Neural progenitor cell (in vitro differentiated cells): ENCODE measurements at regions not wholly inside any gene's neighbourhood (a gene's known extent, or its start where the extent isn't known, plus 50 kb on each side); places are given as distances from the start of the nearest gene placed in this dataset.

Experiments
- DNase-seq: peaks from one replicate; pipeline ENCODE4 v3.0.0-alpha.2; 2016; ENCODE audit warnings: low spot score
- H2AFZ ChIP-seq: fragments of 200-600 bp; sonication (generic); replicated peaks from 2 replicates; pipeline ENCODE4 v1.6.1; 2016; ENCODE audit warnings: antibody characterized with exemption
- H3F3A ChIP-seq: fragments of 200-600 bp; sonication (generic); 2 replicates; pipeline ENCODE4 v1.6.1; 2016; ENCODE audit warnings: antibody characterized with exemption, low read depth
- H3K27ac ChIP-seq: fragments of 200-600 bp; sonication (generic); 2 replicates; pipeline ENCODE4 v1.5.1; 2016; ENCODE audit warnings: mild to moderate bottlenecking
- H3K27me3 ChIP-seq: fragments of 200-600 bp; sonication (generic); 2 replicates; pipeline ENCODE4 v1.6.1; 2016; ENCODE audit warnings: mild to moderate bottlenecking, moderate library complexity
- H3K36me3 ChIP-seq: fragments of 200-600 bp; sonication (generic); 2 replicates; pipeline ENCODE4 v1.5.1; 2016
- H3K4me1 ChIP-seq: fragments of 200-600 bp; sonication (generic); 2 replicates; pipeline ENCODE4 v1.6.1; 2016; ENCODE audit warnings: mixed run types
- H3K4me2 ChIP-seq: fragments of 200-600 bp; sonication (generic); 2 replicates; pipeline ENCODE4 v1.6.1; 2016
- H3K4me3 ChIP-seq: fragments of 200-600 bp; sonication (generic); 2 replicates; pipeline ENCODE4 v1.5.1; 2016
- H3K79me2 ChIP-seq: fragments of 200-600 bp; sonication (generic); 2 replicates; pipeline ENCODE4 v1.6.1; 2016; ENCODE audit warnings: low read depth
- H3K9ac ChIP-seq: fragments of 200-600 bp; sonication (generic); 2 replicates; pipeline ENCODE4 v1.6.1; 2016
- H3K9me3 ChIP-seq: fragments of 200-600 bp; sonication (generic); 2 replicates; pipeline ENCODE4 v1.5.1; 2016; ENCODE audit warnings: low read depth
- H4K20me1 ChIP-seq: fragments of 200-600 bp; sonication (generic); 2 replicates; pipeline ENCODE4 v1.6.1; 2016; ENCODE audit warnings: low read depth
- H3K27ac Mint-ChIP-seq: 3 replicates; pipeline ENCODE4 v1.8.0; 2021; ENCODE audit warnings: mixed read lengths
- H3K27me3 Mint-ChIP-seq: 2 replicates; pipeline ENCODE4 v1.8.0; 2022; ENCODE audit warnings: low read depth, mild to moderate bottlenecking, inconsistent platforms, moderate library complexity, mixed read lengths; ENCODE audit not compliant: insufficient read depth
- H3K36me3 Mint-ChIP-seq: 3 replicates; pipeline ENCODE4 v1.8.0; 2021; ENCODE audit warnings: mixed read lengths
- H3K4me1 Mint-ChIP-seq: 3 replicates; pipeline ENCODE4 v1.8.0; 2021; ENCODE audit warnings: mixed read lengths
- H3K4me3 Mint-ChIP-seq: 3 replicates; pipeline ENCODE4 v1.8.0; 2021; ENCODE audit warnings: mild to moderate bottlenecking, moderate library complexity, mixed read lengths
- H3K9me3 Mint-ChIP-seq: 3 replicates; pipeline ENCODE4 v1.8.0; 2020; ENCODE audit warnings: mixed read lengths
- EZH2 ChIP-seq: fragments of 200-600 bp; sonication (generic); IDR thresholded peaks from 2 replicates; pipeline ENCODE4 v1.6.1; 2017; ENCODE audit warnings: antibody characterized with exemption, mild to moderate bottlenecking, moderate library complexity
- EZH2phosphoT487 ChIP-seq: fragments of 200-600 bp; sonication (generic); IDR thresholded peaks from 2 replicates; pipeline ENCODE4 v1.6.1; 2017; ENCODE audit warnings: antibody characterized with exemption
- TF ChIP-seq, protein P1 (sequence below): fragments of 200-600 bp; sonication (generic); IDR thresholded peaks from 2 replicates; pipeline ENCODE4 v1.5.1; 2017; ENCODE audit warnings: antibody characterized with exemption, mild to moderate bottlenecking

DNA sequence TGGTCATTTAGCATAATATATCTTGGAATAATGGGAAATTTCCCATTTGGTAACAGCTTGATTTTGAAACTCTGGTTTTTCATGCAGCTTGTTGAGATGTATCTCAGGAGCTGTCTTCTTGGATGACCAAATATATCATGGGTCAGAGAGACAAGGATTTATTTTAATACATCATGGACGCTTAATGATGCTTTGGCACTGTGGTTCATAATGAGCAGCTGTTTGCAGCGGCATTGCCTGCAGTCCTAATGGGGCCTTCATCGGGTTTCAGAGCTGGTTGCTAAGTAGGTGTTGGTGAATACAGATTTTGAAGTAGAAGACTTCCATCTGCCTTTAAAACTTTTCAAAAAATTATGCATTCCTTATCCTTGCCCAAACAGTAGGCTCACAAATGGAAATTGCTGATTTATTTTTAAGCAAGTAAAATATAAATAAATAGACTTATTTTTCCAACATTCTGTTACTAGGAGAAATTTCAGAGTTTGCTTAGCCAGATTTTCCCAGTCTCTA lies 389.5 kb upstream of the FAT3 start:
- no peaks in the 10 kb centered on the region for H3K4me1 Mint-ChIP-seq
- no peak overlapping the region for H3K27ac ChIP-seq
- H3F3A ChIP-seq: no peaks in the 10 kb centered on the region

DNA sequence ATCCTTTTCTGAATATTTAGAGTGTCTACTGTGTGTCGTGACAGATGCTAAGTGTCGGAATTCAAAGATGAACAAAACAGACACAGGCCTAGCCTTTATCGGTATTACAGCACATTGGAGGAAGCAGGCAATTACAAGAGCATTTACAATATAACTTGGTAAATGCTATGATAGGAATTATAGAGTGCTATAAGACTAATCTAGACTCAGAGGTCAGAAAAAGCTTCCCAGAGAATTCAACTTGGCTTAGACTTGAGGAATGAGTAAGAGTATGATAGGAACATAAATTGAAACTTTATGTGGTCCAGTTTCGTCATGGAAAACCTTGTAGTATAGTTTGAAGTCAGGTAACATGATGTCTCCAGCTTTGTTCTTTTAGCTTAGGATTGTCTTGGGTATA lies 395.7 kb upstream of the FAT3 start:
- H3K36me3 ChIP-seq: no peaks in the 10 kb centered on the region
- no peaks in the 10 kb centered on the region for H3K27me3 ChIP-seq
- H3K27ac ChIP-seq: no peak overlapping the region
- no peaks in the 10 kb centered on the region for H3F3A ChIP-seq
- no peak overlapping the region for H3K27ac Mint-ChIP-seq
- no peaks in the 10 kb centered on the region for H3K9me3 ChIP-seq
- H3K4me1 ChIP-seq: peaks cover 3% of the 10 kb centered on the region
- no peaks in the 10 kb centered on the region for H4K20me1 ChIP-seq
- no peak for DNase-seq
- peaks cover 4% of the 10 kb centered on the region for H3K4me1 Mint-ChIP-seq
- H3K4me3 Mint-ChIP-seq: no peak overlapping the region
- H3K4me3 ChIP-seq: no peak overlapping the region
- no peaks in the 10 kb centered on the region for H3K27me3 Mint-ChIP-seq
- no peak overlapping the region for H3K9ac ChIP-seq
- H3K36me3 Mint-ChIP-seq: no peaks in the 10 kb centered on the region
- H3K79me2 ChIP-seq: no peaks in the 10 kb centered on the region
- no peak overlapping the region for H2AFZ ChIP-seq
- TF ChIP-seq EZH2: no peak
- TF ChIP-seq EZH2phosphoT487: no peak
- TF ChIP-seq, protein P1, sequence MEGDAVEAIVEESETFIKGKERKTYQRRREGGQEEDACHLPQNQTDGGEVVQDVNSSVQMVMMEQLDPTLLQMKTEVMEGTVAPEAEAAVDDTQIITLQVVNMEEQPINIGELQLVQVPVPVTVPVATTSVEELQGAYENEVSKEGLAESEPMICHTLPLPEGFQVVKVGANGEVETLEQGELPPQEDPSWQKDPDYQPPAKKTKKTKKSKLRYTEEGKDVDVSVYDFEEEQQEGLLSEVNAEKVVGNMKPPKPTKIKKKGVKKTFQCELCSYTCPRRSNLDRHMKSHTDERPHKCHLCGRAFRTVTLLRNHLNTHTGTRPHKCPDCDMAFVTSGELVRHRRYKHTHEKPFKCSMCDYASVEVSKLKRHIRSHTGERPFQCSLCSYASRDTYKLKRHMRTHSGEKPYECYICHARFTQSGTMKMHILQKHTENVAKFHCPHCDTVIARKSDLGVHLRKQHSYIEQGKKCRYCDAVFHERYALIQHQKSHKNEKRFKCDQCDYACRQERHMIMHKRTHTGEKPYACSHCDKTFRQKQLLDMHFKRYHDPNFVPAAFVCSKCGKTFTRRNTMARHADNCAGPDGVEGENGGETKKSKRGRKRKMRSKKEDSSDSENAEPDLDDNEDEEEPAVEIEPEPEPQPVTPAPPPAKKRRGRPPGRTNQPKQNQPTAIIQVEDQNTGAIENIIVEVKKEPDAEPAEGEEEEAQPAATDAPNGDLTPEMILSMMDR: no peak
- no peak overlapping the region for H3K4me2 ChIP-seq
- H3K9me3 Mint-ChIP-seq: peaks cover 14% of the 10 kb centered on the region

More for the DNA sequence above, 389.5 kb upstream of the FAT3 start:
- no peaks in the 10 kb centered on the region for H4K20me1 ChIP-seq
- no peak overlapping the region for H3K4me2 ChIP-seq
- no peaks in the 10 kb centered on the region for H3K36me3 ChIP-seq
- no peak overlapping the region for H3K4me3 ChIP-seq
- no peaks in the 10 kb centered on the region for H3K79me2 ChIP-seq
- H3K9me3 Mint-ChIP-seq: peaks cover 10% of the 10 kb centered on the region
- DNase-seq: no peak
- no peak for TF ChIP-seq EZH2phosphoT487
- TF ChIP-seq EZH2: no peak
- TF ChIP-seq, protein P1: no peak
- no peak overlapping the region for H2AFZ ChIP-seq
- H3K36me3 Mint-ChIP-seq: no peaks in the 10 kb centered on the region
- no peaks in the 10 kb centered on the region for H3K9me3 ChIP-seq
- H3K27me3 Mint-ChIP-seq: peaks cover 2% of the 10 kb centered on the region
- H3K27ac Mint-ChIP-seq: no peak overlapping the region
- H3K27me3 ChIP-seq: no peaks in the 10 kb centered on the region
- H3K4me3 Mint-ChIP-seq: no peak overlapping the region
- no peak overlapping the region for H3K9ac ChIP-seq
- no peaks in the 10 kb centered on the region for H3K4me1 ChIP-seq

DNA sequence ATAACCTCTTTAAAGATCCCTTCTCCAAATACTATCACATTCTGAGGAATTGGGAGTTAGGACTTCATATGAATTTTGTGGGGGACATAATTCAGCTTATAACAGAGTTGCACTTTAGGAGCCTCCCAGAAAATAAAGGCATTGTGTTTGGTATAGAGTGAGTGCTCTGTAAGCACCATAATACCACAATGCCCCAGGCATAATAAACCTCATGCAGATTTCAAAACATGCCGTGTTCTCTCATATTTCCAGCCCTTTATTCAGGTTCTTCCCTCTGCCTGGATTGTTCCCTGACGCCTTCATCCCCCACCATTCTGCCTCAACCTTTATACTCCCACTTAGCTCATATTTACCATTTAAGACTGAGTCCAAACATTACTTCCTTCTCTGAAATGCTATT lies 398.8 kb upstream of the FAT3 start:
- no peak for TF ChIP-seq EZH2phosphoT487
- TF ChIP-seq, protein P1: no peak
- TF ChIP-seq EZH2: no peak
- Histone ChIP-seq H3K9ac (no peak overlapping the region), H3K4me2 (no peak overlapping the region), H3K27ac (no peak overlapping the region), H3K4me1 (peaks cover 3% of the 10 kb centered on the region), H3F3A (no peaks in the 10 kb centered on the region), H3K4me3 (no peak overlapping the region), H3K9me3 (no peaks in the 10 kb centered on the region), H3K79me2 (no peaks in the 10 kb centered on the region), H4K20me1 (no peaks in the 10 kb centered on the region), H3K27me3 (no peaks in the 10 kb centered on the region), H3K36me3 (no peaks in the 10 kb centered on the region), H2AFZ (no peak overlapping the region)
- no peak for DNase-seq
- Mint-ChIP-seq H3K9me3 (peaks cover 10% of the 10 kb centered on the region), H3K27me3 (no peaks in the 10 kb centered on the region), H3K4me1 (peaks cover 4% of the 10 kb centered on the region), H3K36me3 (no peaks in the 10 kb centered on the region), H3K4me3 (no peak overlapping the region), H3K27ac (no peak overlapping the region)
